ENCODE measurements at regions not wholly inside any gene's neighbourhood (a gene's known extent, or its start where the extent isn't known, plus 50 kb on each side); places are given as distances from the start of the nearest gene placed in this dataset.
"Not testable (repeated sequence)": the region's sequence is repeated elsewhere in the genome, so short reads cannot be mapped to it uniquely, and the experiment has no call there.

DNA sequence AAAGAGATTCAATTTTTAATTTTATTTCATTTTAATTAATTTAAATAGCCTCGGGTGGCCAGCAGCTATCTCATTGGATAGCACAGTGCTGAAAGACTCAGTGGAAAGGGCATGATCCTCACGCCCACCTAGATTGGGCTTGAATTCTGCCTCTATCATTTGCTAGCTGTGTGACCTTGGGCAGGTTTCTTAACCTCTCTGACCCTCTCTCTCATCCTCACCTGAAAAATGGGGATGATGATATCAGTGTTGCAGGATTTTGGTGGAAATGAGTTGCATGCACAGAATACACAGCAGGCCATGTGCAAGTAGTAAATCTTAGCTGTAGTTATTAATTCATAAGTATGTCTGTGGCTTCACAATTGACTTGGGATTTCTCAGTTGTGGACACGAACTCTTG, 272.4 kb upstream of the XYLT1 start:
- no peak for DNase-seq

- DNase-seq = not testable (repeated sequence)
Observed at GRCh38 chr16:17735099-17735498, 264.3 kb upstream of the XYLT1 start.

GRCh38 chr16:17729820-17730219, 259.1 kb upstream of the XYLT1 start:
- DNase-seq = no peak

DNA sequence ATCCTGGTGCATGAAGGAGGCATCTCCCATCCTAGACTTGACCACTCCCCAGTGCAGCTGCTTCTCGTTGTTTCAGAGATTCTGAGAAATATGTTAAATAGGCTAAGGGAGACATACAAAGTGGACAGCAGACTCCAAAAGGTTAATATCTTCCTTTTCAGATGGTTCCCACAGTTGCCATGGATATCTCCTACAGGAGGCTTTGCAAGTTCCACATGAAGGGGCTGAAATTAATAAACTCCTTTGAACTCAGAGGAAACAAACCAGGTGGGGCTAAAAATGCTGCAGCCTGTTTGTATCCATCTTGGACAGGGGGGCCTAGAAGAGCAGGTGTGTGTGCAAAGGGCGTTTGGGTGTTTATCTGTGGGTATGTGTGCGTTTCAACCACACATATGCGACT, 257.4 kb upstream of the XYLT1 start:
- DNase-seq = no peak

- no peak for DNase-seq
Observed at GRCh38 chr16:17724242-17724898, 253.6 kb upstream of the XYLT1 start.

GRCh38 chr16:17723531-17724134, 252.9 kb upstream of the XYLT1 start:
- no peak for DNase-seq

- DNase-seq = no peak
Observed at GRCh38 chr16:17718495-17718894, 247.7 kb upstream of the XYLT1 start.

DNA sequence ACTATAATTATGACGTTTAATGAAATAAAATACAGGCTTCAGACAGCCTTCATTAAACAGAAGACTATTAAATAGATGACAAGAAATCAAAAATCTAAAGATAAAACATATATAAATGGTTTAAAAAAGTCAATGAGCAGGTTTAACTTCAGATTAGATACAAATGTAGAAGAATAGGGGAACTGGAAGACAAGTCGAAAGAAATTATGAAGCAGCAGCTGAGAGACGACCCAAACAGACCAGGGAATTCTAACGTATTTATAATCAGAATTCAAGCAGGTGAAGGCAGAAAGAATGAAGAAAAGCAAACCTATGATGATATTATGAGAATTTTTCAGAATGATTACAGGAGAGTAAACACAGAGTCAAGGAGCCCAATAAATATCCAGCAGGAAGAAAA, 235.1 kb upstream of the XYLT1 start:
- no peak for DNase-seq

- no peak for DNase-seq
Observed at GRCh38 chr16:17696616-17697015, 225.9 kb upstream of the XYLT1 start.

- DNase-seq = no peak
Observed at GRCh38 chr16:17692484-17692883, 221.7 kb upstream of the XYLT1 start.

DNA sequence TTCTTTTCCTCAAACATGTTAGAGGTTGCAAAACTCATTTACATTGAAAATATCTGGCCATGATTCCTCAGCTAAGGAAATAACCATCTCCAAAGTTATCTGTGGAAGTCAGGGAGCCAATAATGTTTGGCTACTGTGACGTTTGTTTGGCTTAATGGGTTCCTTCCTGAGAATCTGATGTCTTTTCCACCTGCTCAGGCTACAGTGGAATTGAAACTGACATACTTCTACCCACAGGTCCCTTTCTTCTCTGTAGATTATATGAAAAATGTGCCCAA, 221.1 kb upstream of the XYLT1 start:
- DNase-seq = no peak

DNA sequence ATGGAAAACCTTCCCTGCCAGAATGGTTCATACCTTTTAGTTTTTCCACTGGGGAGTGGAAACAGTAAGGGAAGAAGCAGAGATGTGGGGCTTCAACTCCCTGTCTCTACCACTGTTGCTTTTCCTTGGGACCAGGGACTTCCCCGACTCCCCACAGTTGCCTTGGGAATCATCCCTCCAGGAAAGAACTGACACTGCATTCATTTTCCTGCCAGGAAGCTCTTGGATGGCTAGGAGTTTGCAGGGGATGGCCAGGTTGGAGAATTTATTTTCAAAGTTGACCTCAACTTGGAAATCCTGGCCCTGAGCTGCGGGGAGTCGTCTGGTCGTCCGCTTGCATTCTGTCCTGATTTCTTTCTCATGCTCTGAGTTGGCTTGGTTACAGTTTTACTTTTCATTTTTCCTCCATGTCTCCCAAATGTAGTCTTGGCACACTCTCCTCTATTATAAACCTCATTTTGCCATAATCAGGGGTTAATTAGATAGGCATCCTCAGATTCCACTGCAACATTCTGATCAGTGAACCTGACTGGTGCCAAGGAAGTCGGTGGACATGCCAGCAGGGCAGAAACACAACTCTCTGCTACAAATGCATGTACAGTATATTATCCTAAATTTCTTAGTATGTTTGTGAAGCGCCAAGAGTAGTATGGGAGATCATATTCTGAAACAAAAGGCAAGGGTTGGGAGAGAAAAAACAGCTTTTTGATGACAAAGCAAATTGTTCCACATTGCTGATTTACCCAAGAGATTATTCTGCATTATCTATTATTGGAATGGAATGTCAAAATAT, 220.5 kb upstream of the XYLT1 start:
- no peak for DNase-seq

DNA sequence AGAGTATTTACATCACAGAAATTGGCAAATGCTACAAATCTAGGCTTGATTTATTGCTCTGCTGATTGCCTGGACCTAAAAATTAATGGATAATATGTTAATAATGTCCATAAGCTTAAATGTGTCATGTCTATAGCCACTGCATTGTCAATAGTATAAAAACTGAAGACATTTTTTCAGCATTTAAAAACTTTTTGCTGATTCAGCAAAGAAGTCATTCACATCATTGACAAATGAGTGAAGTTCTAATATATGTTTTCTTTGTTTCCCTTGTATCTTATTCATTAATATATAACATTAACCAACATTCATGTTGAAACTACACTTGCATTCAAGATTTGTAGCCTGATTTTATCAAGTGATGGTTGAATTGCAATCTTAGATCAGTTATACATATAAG, 214.7 kb upstream of the XYLT1 start:
- no peak for DNase-seq

- no peak for DNase-seq
Observed at GRCh38 chr16:17683281-17683680, 212.5 kb upstream of the XYLT1 start.

GRCh38 chr16:17676171-17676570, 205.4 kb upstream of the XYLT1 start:
- no peak for DNase-seq

DNA sequence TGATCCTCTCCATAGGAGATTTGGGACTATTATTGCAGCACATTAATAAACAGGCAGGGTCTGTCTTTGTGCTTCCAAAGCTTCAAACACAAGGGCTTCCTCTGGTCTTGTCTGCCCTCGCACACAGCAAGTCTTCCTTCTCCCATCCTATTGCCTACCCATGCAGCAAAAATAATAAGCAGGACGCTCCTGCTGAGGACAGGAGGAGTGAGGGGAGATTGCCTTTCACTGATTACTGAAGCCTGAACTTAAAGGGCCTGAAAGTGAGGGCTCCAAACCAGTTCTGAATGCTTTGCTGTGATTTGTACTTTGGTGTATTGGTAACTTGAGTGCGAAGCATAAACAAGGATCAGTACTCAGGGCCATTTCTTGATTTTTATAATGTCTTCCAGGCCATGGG, 197.6 kb upstream of the XYLT1 start:
- no peak for DNase-seq

- DNase-seq = no peak
Observed at GRCh38 chr16:17666293-17666692, 195.5 kb upstream of the XYLT1 start.

DNA sequence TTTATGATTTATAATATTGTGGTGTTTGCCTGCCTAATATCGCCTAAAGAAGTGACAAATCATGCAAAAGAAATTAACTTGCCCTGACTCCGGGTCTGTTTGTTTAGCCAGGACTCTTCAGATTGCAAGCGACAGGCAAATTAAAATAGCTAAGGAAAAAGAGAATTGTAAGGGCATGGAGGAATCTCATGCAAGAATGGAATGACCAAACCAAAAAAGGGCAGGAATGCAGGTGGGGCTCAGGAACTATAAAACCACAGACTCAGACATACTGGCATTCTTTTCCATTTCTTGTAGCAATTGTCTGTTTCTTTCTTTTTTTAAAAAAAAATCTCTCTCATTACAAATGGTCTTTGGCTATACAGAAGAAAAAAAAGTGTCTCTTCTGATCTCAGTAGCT, 188.1 kb upstream of the XYLT1 start:
- no peak for DNase-seq

DNA sequence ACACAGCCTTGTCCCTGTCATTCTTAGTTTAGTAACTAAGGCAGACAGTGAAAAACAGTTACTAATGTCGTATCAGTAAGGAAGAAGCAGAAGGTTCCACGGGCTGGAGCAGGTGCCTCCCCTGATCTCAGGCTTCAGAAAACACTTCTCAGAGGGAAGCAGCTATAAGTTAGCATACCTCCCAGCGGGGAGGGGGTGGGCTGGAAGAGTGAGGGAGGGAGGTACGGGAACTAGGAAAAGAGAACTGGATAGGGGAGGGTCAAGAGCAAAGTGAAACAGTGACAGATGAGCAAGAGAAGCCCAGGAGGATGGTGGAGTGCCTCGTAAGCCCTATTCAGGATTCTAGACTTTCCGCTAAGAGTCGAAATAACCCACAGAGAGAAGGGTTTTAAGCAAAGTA, 186.3 kb upstream of the XYLT1 start:
- DNase-seq = no peak

DNA sequence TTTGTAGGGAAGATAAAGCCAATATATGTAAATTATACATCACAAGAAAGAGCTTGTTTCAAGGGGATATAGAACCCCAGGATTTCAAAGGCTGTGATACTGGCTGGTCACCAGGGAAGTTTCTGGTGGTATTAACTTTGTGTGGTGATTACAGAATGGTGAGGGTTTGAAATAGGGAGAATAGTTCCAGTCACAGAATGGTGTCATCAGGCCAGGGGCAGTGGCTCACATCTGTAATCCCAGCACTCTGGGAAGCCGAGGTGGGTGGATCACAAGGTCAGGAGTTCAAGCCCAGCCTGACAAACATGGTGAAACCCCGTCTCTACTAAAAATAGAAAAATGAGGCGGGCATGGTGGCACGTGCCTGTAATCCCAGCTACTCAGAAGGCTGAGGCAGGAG, 183.8 kb upstream of the XYLT1 start:
- no peak for DNase-seq

DNA sequence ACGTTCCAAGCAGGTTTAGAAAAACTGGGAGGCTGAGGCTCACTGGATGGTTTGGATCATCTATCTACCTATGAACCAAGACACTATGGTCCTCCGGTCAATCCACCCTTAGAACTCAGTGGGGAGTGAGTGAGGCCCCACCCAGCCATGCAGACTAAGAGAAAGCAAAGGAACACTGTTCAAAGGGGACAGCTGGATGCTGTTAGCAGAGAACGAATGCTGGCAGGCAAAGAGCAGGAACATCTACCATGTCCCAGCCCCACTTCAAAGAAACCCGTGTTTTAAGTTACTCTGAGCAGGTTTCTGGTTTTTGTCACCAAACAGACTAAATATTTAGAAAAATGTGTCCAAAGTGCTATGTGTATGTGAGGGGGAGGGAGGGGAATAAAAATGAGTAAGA, 183.4 kb upstream of the XYLT1 start:
- DNase-seq = no peak

DNA sequence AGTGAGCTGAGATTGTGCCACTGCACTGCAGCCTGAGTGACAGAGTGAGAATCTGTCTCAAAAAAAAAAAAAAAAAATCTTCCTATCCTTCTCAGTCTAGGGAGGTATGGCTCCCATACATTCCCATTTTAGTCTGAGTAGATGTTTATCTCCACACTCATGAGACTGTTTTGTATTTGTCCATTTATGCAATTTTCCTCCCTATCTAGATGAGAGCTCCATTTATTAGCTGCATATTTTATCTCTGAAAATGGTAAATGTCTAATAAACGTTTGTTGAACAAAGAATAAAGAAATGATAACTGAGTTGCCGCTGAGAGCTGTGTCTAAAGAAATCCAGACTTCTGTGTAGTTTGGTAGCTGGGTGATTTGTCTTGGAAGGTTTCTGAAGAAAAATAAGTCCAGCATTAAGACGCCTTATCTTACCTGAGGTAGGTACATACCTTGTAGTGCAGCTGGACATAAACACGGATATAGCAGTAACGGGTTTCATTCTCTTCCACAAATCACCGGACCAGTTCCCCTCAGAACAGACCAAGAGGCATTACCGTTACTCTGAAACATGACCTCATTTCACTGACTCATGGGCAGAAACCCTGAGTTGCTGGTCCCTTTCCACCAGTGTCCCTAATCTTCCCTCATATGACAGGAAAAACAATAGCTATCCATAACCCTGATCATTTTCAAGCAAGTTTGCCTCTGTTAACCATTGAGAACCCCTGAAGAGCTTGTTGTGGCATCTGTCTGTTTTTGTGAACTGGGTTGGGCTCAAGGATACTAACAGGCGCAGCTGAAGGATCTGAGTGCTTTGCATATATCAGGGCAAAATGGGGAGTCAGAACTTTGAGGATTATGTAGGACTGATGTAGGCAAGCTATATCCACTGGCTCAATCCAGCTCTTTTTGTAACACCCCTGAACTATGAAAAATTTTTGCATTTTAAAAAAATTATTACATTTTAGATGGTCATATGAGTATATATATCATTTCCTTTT, 177.4 kb upstream of the XYLT1 start:
- DNase-seq = no peak

- DNase-seq = no peak
Observed at GRCh38 chr16:17643935-17644334, 173.2 kb upstream of the XYLT1 start.

All from occipital lobe (tissue), 1 donor.